ENCODE measurements at regions not wholly inside any gene's neighbourhood (a gene's known extent, or its start where the extent isn't known, plus 50 kb on each side); places are given as distances from the start of the nearest gene placed in this dataset.

DNA sequence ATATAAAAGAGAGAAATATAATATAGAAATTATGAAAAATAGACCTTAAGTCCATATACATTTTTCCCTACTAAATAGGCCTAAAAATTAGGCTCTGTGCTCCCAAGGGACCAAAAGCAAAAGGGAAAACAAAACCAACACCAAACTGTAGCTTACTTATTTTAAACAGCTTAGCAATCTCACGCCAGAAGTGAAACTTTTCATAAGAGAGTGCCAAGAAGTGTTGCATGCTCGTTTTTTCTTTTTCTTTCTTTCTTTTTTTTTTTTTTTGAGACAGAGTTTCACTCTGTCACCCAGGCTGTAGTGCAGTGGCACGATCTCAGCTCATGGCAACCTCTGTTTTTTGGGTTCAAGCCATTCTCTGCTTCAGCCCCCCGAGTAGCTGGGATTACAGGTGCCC lies 250.4 kb downstream of the TMA16 start:
- Histone ChIP-seq H3K27me3 (no peaks in the 10 kb centered on the region), H3K36me3 (no peaks in the 10 kb centered on the region), H3K9me3 (ENCODE audit: low read depth) (no peaks in the 10 kb centered on the region), H3K27ac (no peak overlapping the region), H3K4me3 (no peak overlapping the region), H3K4me1 (ENCODE audit: low read depth) (no peaks in the 10 kb centered on the region)
- DNase-seq (ENCODE audit: low read depth in 1 of 2, low spot score in 1 of 2): no peak
- TF ChIP-seq, protein P1, sequence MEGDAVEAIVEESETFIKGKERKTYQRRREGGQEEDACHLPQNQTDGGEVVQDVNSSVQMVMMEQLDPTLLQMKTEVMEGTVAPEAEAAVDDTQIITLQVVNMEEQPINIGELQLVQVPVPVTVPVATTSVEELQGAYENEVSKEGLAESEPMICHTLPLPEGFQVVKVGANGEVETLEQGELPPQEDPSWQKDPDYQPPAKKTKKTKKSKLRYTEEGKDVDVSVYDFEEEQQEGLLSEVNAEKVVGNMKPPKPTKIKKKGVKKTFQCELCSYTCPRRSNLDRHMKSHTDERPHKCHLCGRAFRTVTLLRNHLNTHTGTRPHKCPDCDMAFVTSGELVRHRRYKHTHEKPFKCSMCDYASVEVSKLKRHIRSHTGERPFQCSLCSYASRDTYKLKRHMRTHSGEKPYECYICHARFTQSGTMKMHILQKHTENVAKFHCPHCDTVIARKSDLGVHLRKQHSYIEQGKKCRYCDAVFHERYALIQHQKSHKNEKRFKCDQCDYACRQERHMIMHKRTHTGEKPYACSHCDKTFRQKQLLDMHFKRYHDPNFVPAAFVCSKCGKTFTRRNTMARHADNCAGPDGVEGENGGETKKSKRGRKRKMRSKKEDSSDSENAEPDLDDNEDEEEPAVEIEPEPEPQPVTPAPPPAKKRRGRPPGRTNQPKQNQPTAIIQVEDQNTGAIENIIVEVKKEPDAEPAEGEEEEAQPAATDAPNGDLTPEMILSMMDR (IDR thresholded peaks at IDR 0.05; ENCODE audit: low read depth, low read length): no peak

GRCh38 chr4:163747293-163747692 lies 252.8 kb downstream of the TMA16 start:
- no peaks in the 10 kb centered on the region for H3K36me3 ChIP-seq
- no peaks in the 10 kb centered on the region for H3K4me1 ChIP-seq (ENCODE audit: low read depth)
- no peaks in the 10 kb centered on the region for H3K9me3 ChIP-seq (ENCODE audit: low read depth)
- TF ChIP-seq, protein P1 (IDR thresholded peaks at IDR 0.05; ENCODE audit: low read depth, low read length): no peak
- H3K27me3 ChIP-seq: no peaks in the 10 kb centered on the region
- H3K4me3 ChIP-seq: no peak overlapping the region
- no peak overlapping the region for H3K27ac ChIP-seq
- DNase-seq (ENCODE audit: low read depth in 1 of 2, low spot score in 1 of 2): no peak

- no peaks in the 10 kb centered on the region for H3K27me3 ChIP-seq
- H3K27ac ChIP-seq: no peak overlapping the region
- no peaks in the 10 kb centered on the region for H3K4me1 ChIP-seq (ENCODE audit: low read depth)
- TF ChIP-seq, protein P1 (IDR thresholded peaks at IDR 0.05; ENCODE audit: low read depth, low read length): no peak
- DNase-seq (ENCODE audit: low read depth in 1 of 2, low spot score in 1 of 2): no peak
- no peaks in the 10 kb centered on the region for H3K36me3 ChIP-seq
- H3K4me3 ChIP-seq: no peak overlapping the region
- no peaks in the 10 kb centered on the region for H3K9me3 ChIP-seq (ENCODE audit: low read depth)
Observed at GRCh38 chr4:163747886-163748285, 253.4 kb downstream of the TMA16 start.

DNA sequence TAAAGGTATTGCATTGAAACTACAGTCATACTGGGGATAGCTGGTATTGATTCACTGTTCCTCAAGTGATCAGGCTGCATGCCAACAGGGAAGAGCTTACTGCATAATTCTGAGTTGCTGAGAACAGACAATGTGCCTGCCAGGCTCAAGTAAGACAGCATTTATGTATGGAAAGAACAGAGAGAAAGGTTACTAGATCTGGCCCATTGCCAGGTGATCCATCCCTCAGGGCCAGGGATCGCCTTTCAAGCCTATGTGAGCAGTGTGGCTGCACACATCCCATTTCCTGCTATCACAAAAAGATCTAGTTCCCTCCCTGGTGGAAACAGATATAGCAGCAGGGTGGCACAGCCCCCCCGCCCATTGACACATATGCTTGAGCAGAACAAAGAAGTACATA lies 254.0 kb downstream of the TMA16 start:
- no peaks in the 10 kb centered on the region for H3K36me3 ChIP-seq
- no peak for DNase-seq (ENCODE audit: low read depth in 1 of 2, low spot score in 1 of 2)
- no peak overlapping the region for H3K27ac ChIP-seq
- no peaks in the 10 kb centered on the region for H3K4me1 ChIP-seq (ENCODE audit: low read depth)
- H3K4me3 ChIP-seq: no peak overlapping the region
- no peaks in the 10 kb centered on the region for H3K9me3 ChIP-seq (ENCODE audit: low read depth)
- no peaks in the 10 kb centered on the region for H3K27me3 ChIP-seq
- TF ChIP-seq, protein P1 (IDR thresholded peaks at IDR 0.05; ENCODE audit: low read depth, low read length): no peak

DNA sequence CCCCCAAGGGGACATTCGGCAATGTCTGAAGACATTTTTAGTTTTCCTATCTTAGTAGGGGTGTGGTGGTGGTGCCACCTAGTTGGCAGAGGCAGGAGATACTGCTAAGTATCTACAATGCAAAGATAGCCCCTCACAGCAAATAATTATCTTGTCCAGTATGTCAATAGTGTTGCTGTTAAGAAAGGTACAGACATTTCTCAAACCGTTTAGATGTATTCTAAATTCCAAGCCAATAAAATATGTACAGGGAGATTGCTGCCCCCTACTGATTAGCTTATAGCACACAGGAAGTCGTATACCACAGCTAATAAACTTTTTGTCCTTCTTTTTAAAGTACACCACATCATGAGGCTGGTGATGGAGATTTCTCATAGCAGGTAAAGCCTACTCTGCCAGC lies 260.5 kb downstream of the TMA16 start:
- no peaks in the 10 kb centered on the region for H3K9me3 ChIP-seq (ENCODE audit: low read depth)
- H3K4me1 ChIP-seq (ENCODE audit: low read depth): no peaks in the 10 kb centered on the region
- TF ChIP-seq, protein P1 (IDR thresholded peaks at IDR 0.05; ENCODE audit: low read depth, low read length): no peak
- H3K27me3 ChIP-seq: no peaks in the 10 kb centered on the region
- H3K4me3 ChIP-seq: no peak overlapping the region
- H3K27ac ChIP-seq: no peak overlapping the region
- no peak for DNase-seq (ENCODE audit: low read depth in 1 of 2, low spot score in 1 of 2)
- H3K36me3 ChIP-seq: no peaks in the 10 kb centered on the region

GRCh38 chr4:163757219-163757618 lies 262.7 kb downstream of the TMA16 start:
- Histone ChIP-seq H3K4me3 (no peak overlapping the region), H3K27ac (no peak overlapping the region), H3K4me1 (ENCODE audit: low read depth) (no peaks in the 10 kb centered on the region), H3K36me3 (no peaks in the 10 kb centered on the region), H3K9me3 (ENCODE audit: low read depth) (no peaks in the 10 kb centered on the region), H3K27me3 (no peaks in the 10 kb centered on the region)
- DNase-seq (ENCODE audit: low read depth in 1 of 2, low spot score in 1 of 2): no peak
- TF ChIP-seq, protein P1 (IDR thresholded peaks at IDR 0.05; ENCODE audit: low read depth, low read length): no peak
